Epidermal melanocyte (primary cell): ENCODE measurements at regions not wholly inside any gene's neighbourhood (a gene's known extent, or its start where the extent isn't known, plus 50 kb on each side); places are given as distances from the start of the nearest gene placed in this dataset.

Source experiments
- DNase-seq: peaks from one replicate; pipeline ENCODE4 v3.0.0; 2011; ENCODE audit warnings: low spot score; ENCODE audit not compliant: insufficient read length

DNA sequence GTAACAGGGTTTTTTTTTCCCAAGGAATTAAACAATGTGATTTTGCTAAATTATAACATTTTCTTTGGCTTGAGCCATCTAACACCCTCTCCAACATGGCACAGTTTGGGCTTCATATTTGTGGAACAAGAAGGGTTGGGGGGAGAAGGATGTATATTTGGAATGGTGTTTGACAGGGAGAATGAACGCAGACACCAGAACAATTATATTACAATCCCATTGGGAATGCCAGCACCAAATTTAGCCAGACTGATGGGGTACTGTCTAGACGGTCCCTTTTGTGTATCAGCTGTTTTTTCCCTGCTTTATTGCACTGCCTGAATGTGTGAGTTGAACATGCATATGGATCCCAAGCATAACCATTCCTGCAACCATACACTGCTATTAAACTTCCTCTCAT lies 130.9 kb upstream of the TMEM161B start:
- DNase-seq = no peak

DNA sequence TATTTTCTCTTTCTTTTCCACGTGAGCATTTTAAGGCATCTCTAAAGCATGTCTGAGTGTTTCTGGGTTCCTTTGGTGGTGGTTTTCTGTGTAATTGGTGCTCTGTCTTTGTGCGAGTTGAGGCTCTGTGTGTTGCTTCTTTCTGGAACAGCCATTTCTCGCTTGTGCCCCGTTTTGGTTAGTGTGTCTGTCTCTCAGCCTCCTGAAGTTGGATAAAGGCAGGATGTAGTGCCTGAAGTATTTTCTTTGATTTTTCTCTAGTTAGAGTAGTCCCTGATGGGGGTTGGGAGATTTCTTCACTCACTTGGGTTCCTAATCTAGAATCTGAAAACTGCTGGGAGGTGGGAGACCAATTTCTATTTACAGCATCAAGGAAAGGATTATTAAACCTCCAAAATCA lies 129.7 kb upstream of the TMEM161B start:
- DNase-seq = no peak

DNA sequence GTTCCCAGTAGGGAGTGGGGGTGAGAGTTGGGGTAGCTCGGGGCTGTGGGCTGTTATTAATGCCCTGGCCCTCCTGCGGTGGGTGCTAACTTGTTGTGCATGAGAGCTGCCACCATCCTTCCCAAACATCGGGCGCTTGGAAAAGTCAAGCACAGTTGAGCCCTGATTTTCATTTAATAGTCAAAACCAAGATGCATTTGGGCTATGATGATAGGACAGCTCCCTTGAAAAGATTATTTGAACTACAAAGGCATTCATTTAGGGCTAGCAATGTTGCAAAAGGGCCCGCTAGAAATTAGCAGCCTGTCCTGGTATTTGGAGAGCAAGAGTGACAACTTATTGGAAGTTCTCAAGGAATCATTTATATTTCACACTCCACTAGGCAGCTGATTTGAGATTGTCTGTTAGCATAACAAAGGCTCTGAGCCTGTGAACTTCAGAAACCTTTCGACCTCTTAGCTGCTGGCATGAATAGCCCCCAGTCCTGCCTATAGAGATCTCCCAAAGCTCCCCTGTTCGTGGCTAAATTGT lies 128.2 kb upstream of the TMEM161B start:
- no peak for DNase-seq

- DNase-seq = no peak
These were observed 127.4 kb upstream of the TMEM161B start for GRCh38 chr5:88396000-88396535.

DNA sequence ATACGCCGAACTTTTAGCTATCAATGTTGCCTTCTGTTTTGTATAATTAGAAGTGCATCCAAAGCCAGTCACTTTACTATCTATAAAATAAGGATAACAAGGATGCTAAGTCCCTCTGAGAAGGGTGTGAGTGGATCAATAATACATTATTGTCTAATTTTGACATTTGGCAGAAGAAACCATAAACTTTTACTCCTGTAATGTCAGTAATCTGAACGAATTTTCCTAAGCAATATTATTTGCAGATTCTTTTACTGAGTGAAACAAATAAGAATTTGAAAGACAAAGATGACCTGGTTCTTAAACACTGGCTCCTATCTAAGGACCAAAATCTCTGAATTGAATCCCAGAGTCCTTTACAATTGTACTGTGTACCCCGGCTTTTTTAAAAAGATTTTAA lies 126.6 kb upstream of the TMEM161B start:
- DNase-seq = no peak

GRCh38 chr5:88394536-88395175 lies 126.0 kb upstream of the TMEM161B start:
- no peak for DNase-seq

- no peak for DNase-seq
These were observed 125.3 kb upstream of the TMEM161B start for GRCh38 chr5:88393716-88394535.

GRCh38 chr5:88393042-88393441 lies 124.4 kb upstream of the TMEM161B start:
- DNase-seq = no peak

DNA sequence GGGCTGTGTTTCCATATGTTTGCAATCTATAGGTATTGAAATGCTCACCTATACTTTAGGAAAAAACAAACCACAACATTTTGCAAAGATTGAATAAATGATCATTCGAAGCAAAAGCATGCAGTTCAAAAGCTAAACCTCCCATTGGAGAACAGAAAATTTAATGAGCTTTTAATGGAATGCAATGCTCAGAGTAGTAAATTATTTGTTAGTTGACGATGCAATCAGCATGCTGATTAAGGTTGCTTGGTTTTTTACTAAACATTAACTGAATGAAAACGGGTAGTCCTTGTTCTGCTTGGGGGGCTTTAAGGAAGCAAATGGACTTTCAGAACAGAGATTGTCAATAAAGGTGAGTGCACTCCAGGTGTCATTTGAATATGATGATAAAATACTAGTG lies 123.3 kb upstream of the TMEM161B start:
- DNase-seq = no peak

DNA sequence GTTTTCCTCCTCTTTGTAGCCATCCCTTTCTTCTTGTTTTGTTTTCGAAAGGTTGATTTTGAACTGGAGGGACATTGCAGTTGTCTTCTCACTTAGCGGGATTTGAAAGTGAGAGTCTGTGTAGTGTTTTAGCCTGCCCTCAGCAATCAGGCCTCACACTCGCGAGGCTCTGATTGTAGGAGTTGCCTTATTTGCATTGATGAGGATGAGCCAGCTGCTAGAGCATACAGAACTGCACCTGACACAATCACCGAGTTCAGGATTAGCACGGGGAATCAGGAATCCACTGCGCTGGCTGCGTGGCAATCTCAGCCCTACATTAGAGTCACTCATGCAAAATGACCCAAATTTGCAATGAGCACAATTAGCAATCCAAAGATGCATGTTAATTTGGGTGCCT lies 122.5 kb upstream of the TMEM161B start:
- no peak for DNase-seq

- no peak for DNase-seq
These were observed 121.8 kb upstream of the TMEM161B start for GRCh38 chr5:88390481-88390880.

DNA sequence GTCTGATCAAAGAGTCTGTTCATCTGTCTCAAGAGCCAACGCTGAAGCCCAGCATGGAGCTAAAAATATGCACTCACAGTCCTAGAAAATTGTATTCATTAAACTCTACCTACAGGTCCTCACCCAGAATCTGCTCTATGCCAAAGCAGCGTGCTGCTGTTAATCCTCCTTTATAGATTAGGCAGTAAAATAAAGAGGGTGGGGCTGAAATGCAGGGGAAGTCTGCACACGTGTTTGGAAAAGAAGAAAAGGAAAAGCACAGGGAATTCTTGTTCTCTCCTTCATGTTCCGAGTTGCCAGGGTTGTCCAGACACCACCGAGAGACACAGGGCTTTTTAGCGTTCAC lies 121.4 kb upstream of the TMEM161B start:
- DNase-seq = no peak

DNA sequence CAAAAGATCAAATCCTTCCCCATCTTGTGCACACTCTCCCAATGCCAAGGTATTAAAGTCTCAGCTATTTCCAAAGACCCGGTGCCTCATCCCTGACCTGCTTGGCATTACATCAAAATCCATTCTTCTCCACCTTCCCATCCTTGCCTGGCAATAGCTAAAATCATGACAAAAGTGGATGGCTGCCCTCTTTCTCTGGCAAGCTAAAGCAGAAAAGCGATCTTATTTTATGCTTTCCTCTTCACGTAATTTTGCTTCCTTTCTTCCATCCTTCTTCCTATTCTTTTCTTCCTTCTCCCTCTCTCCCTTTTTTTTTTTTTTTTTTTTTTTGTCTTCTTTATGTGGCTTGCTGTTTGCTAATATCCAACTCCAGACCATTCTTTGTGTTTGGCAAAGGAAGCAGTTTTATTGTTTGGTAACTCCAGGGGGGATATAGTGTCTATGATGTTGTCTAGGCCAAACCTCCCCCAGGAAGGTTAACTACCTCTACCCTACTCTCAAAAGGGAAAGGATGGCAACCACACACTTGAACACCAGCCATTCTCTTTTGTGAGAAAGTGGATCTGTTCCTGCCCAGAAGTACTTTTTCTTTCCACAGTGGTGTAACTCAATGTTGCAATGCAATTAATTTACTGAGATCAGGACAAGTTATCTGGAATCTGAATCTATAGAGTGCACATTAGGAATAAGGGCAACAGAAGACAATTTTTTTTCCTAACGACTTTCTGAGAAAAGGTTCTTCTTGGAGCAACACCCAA lies 120.9 kb upstream of the TMEM161B start:
- no peak for DNase-seq

DNA sequence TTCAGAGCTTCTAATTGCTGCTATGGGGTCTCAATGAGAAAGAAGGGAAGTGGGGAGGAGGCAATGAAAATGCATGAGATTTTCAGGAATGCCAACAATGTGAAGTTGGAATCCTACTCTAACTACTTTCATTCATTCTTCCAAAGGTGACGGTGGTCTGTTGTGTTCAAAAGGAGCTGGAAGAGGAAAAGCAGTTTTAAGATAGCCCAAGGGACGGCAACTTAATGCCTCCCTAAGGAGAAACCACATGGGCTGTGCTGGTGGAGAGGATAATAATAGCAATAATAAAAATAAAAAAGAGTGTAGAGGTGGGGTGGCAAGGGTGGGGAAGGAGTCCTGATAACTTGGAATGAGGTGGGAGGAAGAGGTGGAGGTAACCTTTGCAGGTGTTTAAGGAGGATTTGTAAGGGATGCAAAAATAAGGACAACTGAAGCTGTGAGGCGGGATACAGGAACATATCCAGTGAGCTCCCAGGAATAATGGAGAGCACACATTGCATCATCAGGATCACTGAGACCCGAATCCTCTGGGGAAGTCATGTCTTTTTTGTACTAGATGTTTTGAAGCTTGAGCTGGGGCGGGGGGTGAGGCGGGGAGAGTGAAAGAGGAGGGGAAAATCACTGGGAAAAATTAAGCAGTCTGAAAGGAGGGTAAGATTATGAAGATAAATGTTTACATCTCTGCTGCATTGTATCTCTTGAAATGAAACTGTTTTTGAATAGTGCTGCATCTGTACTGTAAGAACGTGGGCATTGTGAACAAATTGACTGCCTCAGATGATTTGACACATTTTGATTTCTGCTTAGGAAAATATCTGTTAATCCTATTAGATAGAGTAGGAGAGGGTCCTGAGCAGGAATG lies 120.1 kb upstream of the TMEM161B start:
- DNase-seq = no peak

DNA sequence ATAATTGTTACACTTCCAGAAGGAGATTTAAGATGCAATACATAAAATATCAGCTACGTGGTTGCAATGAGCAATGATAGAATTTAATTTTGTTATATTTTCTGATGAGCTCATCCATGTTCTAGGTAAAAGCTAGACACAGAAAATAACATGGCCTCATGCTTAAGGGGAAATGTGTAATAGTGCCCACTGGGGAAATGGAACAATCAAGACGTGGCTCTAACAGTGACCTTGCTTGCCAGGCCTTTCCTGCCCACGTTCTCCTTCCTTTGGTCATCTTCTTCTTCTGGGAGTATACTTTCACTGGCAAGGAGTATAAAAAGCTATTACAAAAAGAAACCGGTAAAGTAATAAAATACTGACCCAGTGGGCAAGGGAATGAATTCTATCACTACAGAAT lies 116.2 kb upstream of the TMEM161B start:
- DNase-seq = no peak

DNA sequence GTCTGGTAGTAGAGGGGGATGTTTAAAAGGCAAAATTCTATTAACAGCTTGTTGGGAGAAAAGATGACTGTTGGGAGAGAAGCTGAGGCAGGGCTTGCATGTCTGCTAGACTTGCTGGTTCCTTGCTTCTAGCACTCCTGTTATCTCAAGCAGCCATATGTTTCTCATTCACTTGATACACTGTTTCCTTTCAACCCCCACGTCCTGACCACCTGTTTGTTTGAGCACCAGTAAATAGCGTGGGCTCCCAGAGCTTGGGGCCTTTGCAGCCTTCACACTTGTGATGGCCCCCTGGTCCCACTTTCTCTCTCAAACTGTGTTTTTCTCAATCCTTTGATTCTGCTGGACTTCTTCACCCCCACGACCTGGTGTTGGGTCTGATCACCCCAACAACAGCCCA lies 111.7 kb upstream of the TMEM161B start:
- DNase-seq = no peak

- no peak for DNase-seq
These were observed 109.3 kb upstream of the TMEM161B start for GRCh38 chr5:88377705-88378656.

- no peak for DNase-seq
These were observed 108.6 kb upstream of the TMEM161B start for GRCh38 chr5:88377240-88377639.

- DNase-seq = no peak
These were observed 108.1 kb upstream of the TMEM161B start for GRCh38 chr5:88376728-88377127.

GRCh38 chr5:88374391-88374790 lies 105.7 kb upstream of the TMEM161B start:
- DNase-seq = no peak
